DOHH2 (cell line): ENCODE measurements at regions not wholly inside any gene's neighbourhood (a gene's known extent, or its start where the extent isn't known, plus 50 kb on each side); places are given as distances from the start of the nearest gene placed in this dataset.

Source experiments
- H3F3A ChIP-seq: fragments of 200-600 bp; sonication (generic), shearing (Covaris generic); 2 replicates; pipeline ENCODE4 v1.6.0; 2016; ENCODE audit warnings: antibody characterized with exemption, mild to moderate bottlenecking; ENCODE audit not compliant: control insufficient read depth, insufficient read depth
- H3K27ac ChIP-seq: fragments of 200-600 bp; sonication (generic); 2 replicates; pipeline ENCODE4 v1.5.1; 2014; ENCODE audit warnings: low read depth, mild to moderate bottlenecking, low read length, moderate library complexity
- H3K27me3 ChIP-seq: fragments of 200-600 bp; sonication (generic); 2 replicates; pipeline ENCODE4 v1.6.1; 2014; ENCODE audit warnings: mild to moderate bottlenecking, low read length, mixed read lengths; ENCODE audit not compliant: control insufficient read depth
- H3K36me3 ChIP-seq: fragments of 200-600 bp; sonication (generic); 2 replicates; pipeline ENCODE4 v1.6.1; 2014; ENCODE audit warnings: mild to moderate bottlenecking, low read length, moderate library complexity, mixed read lengths; ENCODE audit not compliant: control insufficient read depth
- H3K4me1 ChIP-seq: fragments of 200-600 bp; sonication (generic); 2 replicates; pipeline ENCODE4 v1.6.1; 2014; ENCODE audit warnings: mild to moderate bottlenecking, low read length, mixed read lengths; ENCODE audit not compliant: control insufficient read depth
- H3K4me2 ChIP-seq: fragments of 200-600 bp; sonication (generic); 2 replicates; pipeline ENCODE4 v1.6.0; 2014; ENCODE audit warnings: mild to moderate bottlenecking, low read length, moderate library complexity
- H3K4me3 ChIP-seq: fragments of 200-600 bp; sonication (generic); 2 replicates; pipeline ENCODE4 v1.5.1; 2014; ENCODE audit warnings: mild to moderate bottlenecking, low read length, mixed read lengths
- H3K79me2 ChIP-seq: fragments of 200-600 bp; sonication (generic); 2 replicates; pipeline ENCODE4 v1.6.1; 2014; ENCODE audit warnings: mild to moderate bottlenecking, low read length, mixed read lengths; ENCODE audit not compliant: control insufficient read depth
- H3K9me2 ChIP-seq: fragments of 200-600 bp; sonication (generic); replicated peaks from 2 replicates; pipeline ENCODE4 v1.6.1; 2014; ENCODE audit warnings: mild to moderate bottlenecking, low read length, mixed read lengths; ENCODE audit not compliant: control insufficient read depth
- H3K9me3 ChIP-seq: fragments of 200-600 bp; sonication (generic); 2 replicates; pipeline ENCODE4 v1.6.1; 2014; ENCODE audit warnings: antibody characterized with exemption, low read length, mixed read lengths; ENCODE audit not compliant: control insufficient read depth, insufficient read depth
- H4K20me1 ChIP-seq: fragments of 200-600 bp; sonication (generic); 2 replicates; pipeline ENCODE4 v1.6.0; 2014; ENCODE audit warnings: low read depth, mild to moderate bottlenecking, antibody characterized with exemption, low read length, moderate library complexity; ENCODE audit not compliant: control insufficient read depth, insufficient read depth
- EZH2phosphoT487 ChIP-seq: fragments of 200-600 bp; sonication (generic); IDR thresholded peaks from 2 replicates; pipeline ENCODE4 v1.6.1; 2017; ENCODE audit warnings: borderline replicate concordance, mild to moderate bottlenecking, antibody characterized with exemption, low read length, moderate library complexity, mixed read lengths
- TF ChIP-seq, protein P1 (sequence below): fragments of 200-600 bp; sonication (generic); IDR thresholded peaks from one replicate; pipeline ENCODE4 v1.5.1; 2014; ENCODE audit warnings: antibody characterized with exemption, mild to moderate bottlenecking, low read depth, low read length; ENCODE audit not compliant: poor library complexity, severe bottlenecking

DNA sequence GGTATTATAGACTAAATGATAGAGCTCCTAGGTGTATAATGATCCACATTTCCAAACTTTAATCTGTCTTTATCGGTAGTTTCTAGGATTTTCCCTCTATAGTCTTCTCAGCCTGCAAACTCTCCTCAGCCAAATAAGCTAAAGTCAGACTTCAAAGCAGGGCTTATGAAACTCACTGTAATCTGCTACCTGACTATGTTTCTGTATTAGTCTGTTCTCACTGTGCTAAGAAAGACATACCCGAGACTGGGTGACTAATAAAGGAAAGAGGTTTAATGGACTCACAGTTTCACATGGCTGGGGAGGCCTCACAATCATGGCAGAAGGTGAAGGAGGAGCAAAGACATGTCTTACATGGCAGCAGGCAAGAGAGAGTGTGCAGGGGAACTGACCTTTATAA lies 928.7 kb upstream of the ADGRB3 start:
- Histone ChIP-seq H3K9me3 (no peaks in the 10 kb centered on the region), H3K27me3 (no peaks in the 10 kb centered on the region), H3K27ac (no peak overlapping the region), H3K4me2 (no peak overlapping the region), H4K20me1 (no peaks in the 10 kb centered on the region), H3K4me1 (no peaks in the 10 kb centered on the region), H3K9me2 (no peaks in the 10 kb centered on the region), H3K4me3 (no peak overlapping the region), H3K79me2 (no peaks in the 10 kb centered on the region), H3F3A (no peaks in the 10 kb centered on the region), H3K36me3 (no peaks in the 10 kb centered on the region)
- TF ChIP-seq, protein P1, sequence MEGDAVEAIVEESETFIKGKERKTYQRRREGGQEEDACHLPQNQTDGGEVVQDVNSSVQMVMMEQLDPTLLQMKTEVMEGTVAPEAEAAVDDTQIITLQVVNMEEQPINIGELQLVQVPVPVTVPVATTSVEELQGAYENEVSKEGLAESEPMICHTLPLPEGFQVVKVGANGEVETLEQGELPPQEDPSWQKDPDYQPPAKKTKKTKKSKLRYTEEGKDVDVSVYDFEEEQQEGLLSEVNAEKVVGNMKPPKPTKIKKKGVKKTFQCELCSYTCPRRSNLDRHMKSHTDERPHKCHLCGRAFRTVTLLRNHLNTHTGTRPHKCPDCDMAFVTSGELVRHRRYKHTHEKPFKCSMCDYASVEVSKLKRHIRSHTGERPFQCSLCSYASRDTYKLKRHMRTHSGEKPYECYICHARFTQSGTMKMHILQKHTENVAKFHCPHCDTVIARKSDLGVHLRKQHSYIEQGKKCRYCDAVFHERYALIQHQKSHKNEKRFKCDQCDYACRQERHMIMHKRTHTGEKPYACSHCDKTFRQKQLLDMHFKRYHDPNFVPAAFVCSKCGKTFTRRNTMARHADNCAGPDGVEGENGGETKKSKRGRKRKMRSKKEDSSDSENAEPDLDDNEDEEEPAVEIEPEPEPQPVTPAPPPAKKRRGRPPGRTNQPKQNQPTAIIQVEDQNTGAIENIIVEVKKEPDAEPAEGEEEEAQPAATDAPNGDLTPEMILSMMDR = no peak
- no peak for TF ChIP-seq EZH2phosphoT487

DNA sequence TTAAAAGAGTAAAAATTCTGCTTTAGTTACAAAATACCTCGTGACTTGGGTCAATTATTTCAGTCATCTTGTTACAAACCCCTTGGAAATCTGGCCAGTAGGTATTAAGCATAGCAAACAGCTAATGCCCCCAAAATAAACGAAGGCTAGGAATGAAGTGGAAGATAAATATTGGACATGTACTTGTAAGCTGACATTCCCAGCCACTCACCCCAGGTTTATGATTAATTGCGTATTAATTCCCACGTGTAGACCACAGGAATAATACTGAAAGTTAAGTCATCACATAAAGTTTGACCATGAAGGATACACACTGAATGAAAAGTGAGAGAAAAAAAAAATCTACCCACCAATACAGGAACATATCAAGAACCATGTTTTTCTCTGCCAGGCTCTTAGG lies 936.5 kb upstream of the ADGRB3 start:
- Histone ChIP-seq H3K4me2 (no peak overlapping the region), H3F3A (no peaks in the 10 kb centered on the region), H3K79me2 (no peaks in the 10 kb centered on the region), H3K36me3 (no peaks in the 10 kb centered on the region), H3K4me3 (no peak overlapping the region), H3K27ac (no peak overlapping the region), H3K9me3 (no peaks in the 10 kb centered on the region), H4K20me1 (no peaks in the 10 kb centered on the region), H3K9me2 (no peaks in the 10 kb centered on the region), H3K27me3 (no peaks in the 10 kb centered on the region), H3K4me1 (no peaks in the 10 kb centered on the region)
- TF ChIP-seq, protein P1 = no peak
- TF ChIP-seq EZH2phosphoT487 = no peak

DNA sequence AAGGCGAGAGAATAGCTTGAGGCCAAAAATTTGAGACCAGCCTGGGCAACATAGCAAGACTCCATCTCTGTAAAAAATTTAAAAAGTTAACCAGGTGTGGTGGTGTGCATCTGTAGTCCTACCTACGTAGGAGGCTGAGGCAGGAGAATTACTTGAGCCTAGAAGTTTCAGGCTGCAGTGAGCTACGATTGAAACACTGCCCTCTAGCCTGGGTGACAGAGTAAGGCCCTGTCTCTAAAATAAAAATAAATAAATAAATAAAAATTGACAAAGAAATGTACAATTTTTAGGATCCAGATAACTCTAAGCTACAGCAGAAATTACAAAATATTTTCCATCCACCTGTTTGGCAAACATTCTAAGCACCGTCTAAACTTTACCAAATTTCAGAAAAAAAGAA lies 941.0 kb upstream of the ADGRB3 start:
- Histone ChIP-seq H3F3A (no peaks in the 10 kb centered on the region), H3K9me2 (no peaks in the 10 kb centered on the region)

More for the DNA sequence above, 941.0 kb upstream of the ADGRB3 start:
- H3K9me3 ChIP-seq = no peaks in the 10 kb centered on the region
- no peaks in the 10 kb centered on the region for H3K27me3 ChIP-seq
- H3K4me3 ChIP-seq = no peak overlapping the region
- H3K79me2 ChIP-seq = no peaks in the 10 kb centered on the region
- no peaks in the 10 kb centered on the region for H4K20me1 ChIP-seq
- no peak overlapping the region for H3K27ac ChIP-seq
- H3K36me3 ChIP-seq = no peaks in the 10 kb centered on the region
- H3K4me2 ChIP-seq = no peak overlapping the region
- TF ChIP-seq EZH2phosphoT487 = no peak
- TF ChIP-seq, protein P1 = no peak
- H3K4me1 ChIP-seq = no peaks in the 10 kb centered on the region
